AML-193 (cell line): ENCODE measurements at regions not wholly inside any gene's neighbourhood (a gene's known extent, or its start where the extent isn't known, plus 50 kb on each side); places are given as distances from the start of the nearest gene placed in this dataset.
"Not testable (repeated sequence)": the region's sequence is repeated elsewhere in the genome, so short reads cannot be mapped to it uniquely, and the experiment has no call there.

Source experiments
- DNase-seq, 2 experiments: peaks; one replicate each; lab custom pipeline; 2025; lab: John Stamatoyannopoulos, UW

- no peak for DNase-seq
These were observed 360.9 kb downstream of the ADGRD1 start for GRCh38 chr12:131314524-131315090.

GRCh38 chr12:131315601-131316000 lies 361.9 kb downstream of the ADGRD1 start:
- DNase-seq: no peak

GRCh38 chr12:131316388-131316787 lies 362.7 kb downstream of the ADGRD1 start:
- DNase-seq: no peak

GRCh38 chr12:131318045-131318685 lies 364.5 kb downstream of the ADGRD1 start:
- DNase-seq: no peak

GRCh38 chr12:131321988-131322387 lies 368.3 kb downstream of the ADGRD1 start:
- DNase-seq: no peak

- not testable (repeated sequence) for DNase-seq
These were observed 368.8 kb downstream of the ADGRD1 start for GRCh38 chr12:131322460-131322859.

- no peak for DNase-seq
These were observed 370.2 kb downstream of the ADGRD1 start for GRCh38 chr12:131323879-131324278.

- no peak for DNase-seq
These were observed 374.1 kb downstream of the ADGRD1 start for GRCh38 chr12:131327521-131328488.

- DNase-seq: not testable (repeated sequence)
These were observed 375.4 kb downstream of the ADGRD1 start for GRCh38 chr12:131328861-131329845.

GRCh38 chr12:131330106-131330815 lies 376.6 kb downstream of the ADGRD1 start:
- no peak for DNase-seq

GRCh38 chr12:131331148-131331750 lies 377.5 kb downstream of the ADGRD1 start:
- no peak for DNase-seq

GRCh38 chr12:131332224-131332623 lies 378.5 kb downstream of the ADGRD1 start:
- DNase-seq: no peak

GRCh38 chr12:131333136-131333535 lies 377.8 kb upstream of the SFSWAP start:
- no peak for DNase-seq

- no peak for DNase-seq
These were observed 377.1 kb upstream of the SFSWAP start for GRCh38 chr12:131333621-131334440.

GRCh38 chr12:131334835-131335234 lies 376.1 kb upstream of the SFSWAP start:
- DNase-seq: no peak

- no peak for DNase-seq
These were observed 375.4 kb upstream of the SFSWAP start for GRCh38 chr12:131335456-131335855.

- DNase-seq: not testable (repeated sequence)
These were observed 373.0 kb upstream of the SFSWAP start for GRCh38 chr12:131337861-131338260.

- DNase-seq: no peak
These were observed 370.2 kb upstream of the SFSWAP start for GRCh38 chr12:131340616-131341210.

GRCh38 chr12:131341608-131342007 lies 369.3 kb upstream of the SFSWAP start:
- not testable (repeated sequence) for DNase-seq
